K562 (cell line): ENCODE measurements at regions not wholly inside any gene's neighbourhood (a gene's known extent, or its start where the extent isn't known, plus 50 kb on each side); places are given as distances from the start of the nearest gene placed in this dataset.
A peak's percentile ranks its signal among the peaks of the same experiment; 100 is the strongest.

Source experiments
- ARID1B ChIP-seq: fragments of 450-650 bp; IDR thresholded peaks from 2 replicates; pipeline ENCODE4 v1.6.1; 2016; ENCODE audit warnings: antibody characterized with exemption, mild to moderate bottlenecking, inconsistent platforms
- ATF7 ChIP-seq: fragments of 450-650 bp; IDR thresholded peaks from 2 replicates; pipeline ENCODE4 v1.7.1; 2014; ENCODE audit warnings: mild to moderate bottlenecking, moderate library complexity
- C11orf30 ChIP-seq: fragments of 450-650 bp; IDR thresholded peaks from 2 replicates; pipeline ENCODE4 v1.6.1; 2016; ENCODE audit warnings: low read depth, mild to moderate bottlenecking
- ELF4 ChIP-seq: fragments of 450-650 bp; formaldehyde crosslinking; IDR thresholded peaks from 2 replicates; pipeline ENCODE4 v1.4.0; 2022; ENCODE audit warnings: missing genetic modification characterization
- FIP1L1 ChIP-seq: fragments of 200-400 bp; formaldehyde crosslinking; IDR thresholded peaks from 2 replicates; pipeline ENCODE4 v1.6.1; 2018; ENCODE audit warnings: mild to moderate bottlenecking, low read depth, low read length; ENCODE audit not compliant: poor library complexity, severe bottlenecking
- HMGN3 ChIP-seq: IDR thresholded peaks from 2 replicates; pipeline ENCODE4 v1.6.1; 2011; ENCODE audit warnings: borderline replicate concordance, low read depth, mild to moderate bottlenecking, mixed read lengths, low read length; ENCODE audit not compliant: insufficient read length; ENCODE audit errors: extremely low read depth
- HSF4 ChIP-seq: fragments of 250-450 bp; sonication (Bioruptor Pico); IDR thresholded peaks from 2 replicates; pipeline ENCODE4 v2.1.2; 2022; ENCODE audit warnings: mild to moderate bottlenecking, moderate library complexity, borderline replicate concordance
- MEF2D ChIP-seq: conservative IDR thresholded peaks from 2 replicates; pipeline ENCODE4 v1.6.1; 2016; ENCODE audit warnings: low read depth, missing genetic modification characterization, missing compliant biosample characterization
- ZBTB40 ChIP-seq, 2 experiments: fragments of 450-650 bp in 1 of 2; sonication (generic) in 1 of 2; formaldehyde crosslinking in 1 of 2; IDR thresholded peaks; 2 replicates each; pipeline versions ENCODE4 v1.7.1 to v1.9.0; 2016 to 2022; ENCODE audit warnings: inconsistent platforms in 1 of 2, mild to moderate bottlenecking in 1 of 2, missing genetic modification reagents in 1 of 2
- ZSCAN29 ChIP-seq: fragments of 450-650 bp; IDR thresholded peaks from 2 replicates; pipeline ENCODE4 v1.6.1; 2017
- TF ChIP-seq, protein P1 (sequence below): fragments of 450-650 bp; IDR thresholded peaks from 2 replicates; pipeline ENCODE4 v1.6.1; 2018; ENCODE audit warnings: mild to moderate bottlenecking, low read depth; ENCODE audit not compliant: partially characterized antibody
- TF ChIP-seq, protein P2 (sequence below): fragments of 250-450 bp; sonication (Bioruptor Pico); IDR thresholded peaks from 2 replicates; pipeline ENCODE4 v1.4.0; 2020

GRCh38 chr6:40098774-40099173 lies 164.5 kb upstream of the MOCS1 start (continued):
- TF ChIP-seq, protein P1, sequence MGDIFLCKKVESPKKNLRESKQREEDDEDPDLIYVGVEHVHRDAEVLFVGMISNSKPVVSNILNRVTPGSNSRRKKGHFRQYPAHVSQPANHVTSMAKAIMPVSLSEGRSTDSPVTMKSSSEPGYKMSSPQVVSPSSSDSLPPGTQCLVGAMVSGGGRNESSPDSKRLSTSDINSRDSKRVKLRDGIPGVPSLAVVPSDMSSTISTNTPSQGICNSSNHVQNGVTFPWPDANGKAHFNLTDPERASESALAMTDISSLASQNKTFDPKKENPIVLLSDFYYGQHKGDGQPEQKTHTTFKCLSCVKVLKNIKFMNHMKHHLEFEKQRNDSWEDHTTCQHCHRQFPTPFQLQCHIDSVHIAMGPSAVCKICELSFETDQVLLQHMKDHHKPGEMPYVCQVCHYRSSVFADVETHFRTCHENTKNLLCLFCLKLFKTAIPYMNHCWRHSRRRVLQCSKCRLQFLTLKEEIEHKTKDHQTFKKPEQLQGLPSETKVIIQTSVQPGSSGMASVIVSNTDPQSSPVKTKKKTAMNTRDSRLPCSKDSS = no peak
- TF ChIP-seq C11orf30 (no peak), ARID1B (peak; percentile 43; the same call in 1 of the 2 replicates), HMGN3 (no peak), ZBTB40 (IDR thresholded peaks at IDR 0.05) (no peak), ZBTB40 (CRISPR knock-in tag; IDR thresholded peaks at IDR 0.05) (no peak), ATF7 (no peak), HSF4 (CRISPR knock-in tag) (no peak), MEF2D (tag) (no peak), ELF4 (no peak), FIP1L1 (no peak), ZSCAN29 (no peak)
- TF ChIP-seq, protein P2, sequence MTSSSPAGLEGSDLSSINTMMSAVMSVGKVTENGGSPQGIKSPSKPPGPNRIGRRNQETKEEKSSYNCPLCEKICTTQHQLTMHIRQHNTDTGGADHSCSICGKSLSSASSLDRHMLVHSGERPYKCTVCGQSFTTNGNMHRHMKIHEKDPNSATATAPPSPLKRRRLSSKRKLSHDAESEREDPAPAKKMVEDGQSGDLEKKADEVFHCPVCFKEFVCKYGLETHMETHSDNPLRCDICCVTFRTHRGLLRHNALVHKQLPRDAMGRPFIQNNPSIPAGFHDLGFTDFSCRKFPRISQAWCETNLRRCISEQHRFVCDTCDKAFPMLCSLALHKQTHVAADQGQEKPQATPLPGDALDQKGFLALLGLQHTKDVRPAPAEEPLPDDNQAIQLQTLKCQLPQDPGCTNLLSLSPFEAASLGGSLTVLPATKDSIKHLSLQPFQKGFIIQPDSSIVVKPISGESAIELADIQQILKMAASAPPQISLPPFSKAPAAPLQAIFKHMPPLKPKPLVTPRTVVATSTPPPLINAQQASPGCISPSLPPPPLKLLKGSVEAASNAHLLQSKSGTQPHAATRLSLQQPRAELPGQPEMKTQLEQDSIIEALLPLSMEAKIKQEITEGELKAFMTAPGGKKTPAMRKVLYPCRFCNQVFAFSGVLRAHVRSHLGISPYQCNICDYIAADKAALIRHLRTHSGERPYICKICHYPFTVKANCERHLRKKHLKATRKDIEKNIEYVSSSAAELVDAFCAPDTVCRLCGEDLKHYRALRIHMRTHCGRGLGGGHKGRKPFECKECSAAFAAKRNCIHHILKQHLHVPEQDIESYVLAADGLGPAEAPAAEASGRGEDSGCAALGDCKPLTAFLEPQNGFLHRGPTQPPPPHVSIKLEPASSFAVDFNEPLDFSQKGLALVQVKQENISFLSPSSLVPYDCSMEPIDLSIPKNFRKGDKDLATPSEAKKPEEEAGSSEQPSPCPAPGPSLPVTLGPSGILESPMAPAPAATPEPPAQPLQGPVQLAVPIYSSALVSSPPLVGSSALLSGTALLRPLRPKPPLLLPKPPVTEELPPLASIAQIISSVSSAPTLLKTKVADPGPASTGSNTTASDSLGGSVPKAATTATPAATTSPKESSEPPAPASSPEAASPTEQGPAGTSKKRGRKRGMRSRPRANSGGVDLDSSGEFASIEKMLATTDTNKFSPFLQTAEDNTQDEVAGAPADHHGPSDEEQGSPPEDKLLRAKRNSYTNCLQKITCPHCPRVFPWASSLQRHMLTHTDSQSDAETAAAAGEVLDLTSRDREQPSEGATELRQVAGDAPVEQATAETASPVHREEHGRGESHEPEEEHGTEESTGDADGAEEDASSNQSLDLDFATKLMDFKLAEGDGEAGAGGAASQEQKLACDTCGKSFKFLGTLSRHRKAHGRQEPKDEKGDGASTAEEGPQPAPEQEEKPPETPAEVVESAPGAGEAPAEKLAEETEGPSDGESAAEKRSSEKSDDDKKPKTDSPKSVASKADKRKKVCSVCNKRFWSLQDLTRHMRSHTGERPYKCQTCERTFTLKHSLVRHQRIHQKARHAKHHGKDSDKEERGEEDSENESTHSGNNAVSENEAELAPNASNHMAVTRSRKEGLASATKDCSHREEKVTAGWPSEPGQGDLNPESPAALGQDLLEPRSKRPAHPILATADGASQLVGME (CRISPR knock-in tag) = no peak
